HG02852 (cell line): ENCODE measurements at regions not wholly inside any gene's neighbourhood (a gene's known extent, or its start where the extent isn't known, plus 50 kb on each side); places are given as distances from the start of the nearest gene placed in this dataset.

Source experiments
- ATAC-seq: cut with Tn5 transposase; IDR thresholded peaks from one replicate; pipeline ENCODE4 v1.9.1; 2021; ENCODE audit warnings: mild to moderate bottlenecking, moderate library complexity; ENCODE audit not compliant: unreplicated experiment

DNA sequence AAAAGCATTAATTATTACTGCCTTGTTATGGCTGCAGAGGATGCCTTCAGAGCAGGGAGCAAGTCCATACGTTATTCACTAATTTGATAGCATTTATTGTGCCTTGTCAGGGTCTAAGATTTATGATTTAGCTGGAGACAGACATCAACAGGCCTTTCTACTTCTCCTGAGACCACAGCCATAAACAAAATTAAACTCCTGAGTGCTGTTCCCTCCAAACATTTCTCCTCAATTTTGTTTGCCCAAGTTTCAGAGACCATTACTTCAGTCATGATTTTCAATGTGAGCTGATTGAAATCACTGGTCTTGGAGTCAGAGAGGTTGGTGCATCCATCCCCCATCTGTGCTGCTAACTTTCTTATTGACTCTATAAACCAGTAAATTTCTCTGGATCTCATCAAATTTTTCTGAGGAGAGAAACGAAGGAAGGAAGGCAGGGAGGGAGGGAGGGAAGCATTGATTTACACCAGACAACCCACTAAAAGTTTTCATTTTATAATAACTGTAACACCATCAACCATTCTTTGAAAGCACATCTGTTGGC, 423.6 kb upstream of the CDH11 start:
- no peak for ATAC-seq

DNA sequence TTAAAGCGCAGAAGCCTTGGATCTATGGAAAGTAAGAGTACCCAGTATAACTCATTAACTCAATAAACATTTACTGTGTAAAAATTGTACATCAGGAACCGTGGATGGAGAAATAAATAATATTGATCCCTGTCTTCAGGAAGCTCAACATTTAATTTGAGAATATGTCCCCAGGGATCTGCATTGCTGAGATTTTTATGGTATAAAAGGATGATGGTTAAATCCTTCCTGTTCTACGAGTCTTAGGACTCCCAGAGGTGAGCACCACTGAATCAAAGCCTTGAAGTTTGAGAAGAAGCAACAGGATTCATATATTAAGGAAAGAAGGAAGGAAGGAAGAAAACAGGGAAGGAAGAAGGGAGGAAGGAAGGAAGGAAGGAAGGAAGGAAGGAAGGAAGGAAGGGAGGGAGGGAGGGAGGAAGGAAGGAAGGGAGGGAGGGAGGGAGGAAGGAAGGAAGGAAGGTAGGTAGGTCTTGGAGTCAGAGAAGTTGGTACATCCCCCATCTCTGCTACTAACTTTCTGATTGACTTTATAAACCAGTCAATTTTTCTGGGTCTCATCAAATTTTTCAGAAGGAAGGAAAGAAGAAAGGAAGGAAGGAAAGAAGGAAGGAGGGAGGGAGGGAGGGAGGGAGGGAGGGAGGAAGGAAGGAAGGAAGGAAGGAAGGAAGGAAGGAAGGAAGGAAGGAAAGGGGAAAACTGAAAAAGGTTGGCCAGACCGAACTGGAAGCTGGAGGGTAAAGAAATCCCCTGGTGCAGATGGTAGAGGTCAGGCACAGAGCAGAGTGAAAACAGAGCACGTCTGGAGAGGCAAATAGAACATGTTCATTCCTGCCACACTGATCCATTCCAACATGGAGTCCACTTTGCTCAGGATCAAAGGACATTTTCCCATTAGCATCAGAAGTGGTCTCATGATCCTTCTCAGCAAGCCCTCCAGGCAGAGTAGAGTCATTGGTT, 422.2 kb upstream of the CDH11 start:
- ATAC-seq, result no peak

DNA sequence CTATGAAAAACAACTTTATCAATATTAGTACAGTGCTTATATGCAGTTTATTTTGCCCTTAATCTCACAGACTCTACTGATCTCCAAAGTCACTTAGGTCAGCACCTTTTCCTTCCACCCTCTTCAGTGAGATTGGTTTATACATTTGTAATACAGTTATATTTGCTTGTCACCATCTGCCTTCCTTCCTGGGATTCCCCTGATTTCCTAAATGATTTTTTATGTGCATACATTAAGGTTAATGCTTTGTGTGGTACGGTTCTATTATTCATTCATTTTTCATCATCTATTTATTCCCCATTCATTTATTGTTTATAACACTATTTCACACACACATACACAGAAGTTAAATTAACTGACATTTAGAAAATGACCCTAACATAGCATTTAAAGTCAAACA, 419.8 kb upstream of the CDH11 start:
- no peak for ATAC-seq

DNA sequence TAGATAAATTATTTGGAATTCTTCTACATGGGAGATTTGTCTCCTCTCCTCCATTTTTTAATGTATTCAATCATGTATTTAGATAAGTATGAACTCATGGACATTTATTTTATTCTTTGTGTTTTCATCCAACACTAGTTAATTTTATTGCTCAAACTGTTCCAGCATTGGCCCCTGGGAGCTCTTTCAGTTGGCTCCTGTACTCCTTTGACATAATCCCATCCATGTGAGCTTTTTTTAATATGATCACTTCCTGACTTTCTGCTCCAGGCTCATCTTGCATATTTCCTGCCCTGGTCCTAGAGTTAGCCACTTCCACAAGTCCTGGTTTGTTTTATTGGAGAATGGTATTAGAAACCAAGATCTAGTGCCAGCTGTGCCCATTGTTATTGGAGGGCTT, 419.0 kb upstream of the CDH11 start:
- ATAC-seq, result no peak

DNA sequence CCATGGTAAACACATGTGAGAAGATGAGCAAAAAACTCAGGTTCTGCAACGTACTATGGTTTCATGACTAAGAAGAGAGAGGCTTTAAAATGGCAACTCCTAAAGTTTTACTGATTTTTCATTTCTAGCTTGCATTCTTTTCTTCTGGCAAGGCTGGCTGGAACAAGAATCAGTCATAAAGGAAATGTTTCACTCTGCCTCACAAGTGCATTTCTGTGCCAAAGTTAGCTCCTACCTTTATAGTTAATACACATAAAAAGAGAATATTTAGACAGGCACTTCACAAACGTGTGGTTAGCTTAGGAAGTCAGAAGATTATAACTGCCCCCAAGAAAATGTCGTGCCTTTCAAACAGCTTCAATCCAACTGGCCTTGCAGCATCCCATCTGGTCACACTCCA, 417.1 kb upstream of the CDH11 start:
- ATAC-seq, result no peak

DNA sequence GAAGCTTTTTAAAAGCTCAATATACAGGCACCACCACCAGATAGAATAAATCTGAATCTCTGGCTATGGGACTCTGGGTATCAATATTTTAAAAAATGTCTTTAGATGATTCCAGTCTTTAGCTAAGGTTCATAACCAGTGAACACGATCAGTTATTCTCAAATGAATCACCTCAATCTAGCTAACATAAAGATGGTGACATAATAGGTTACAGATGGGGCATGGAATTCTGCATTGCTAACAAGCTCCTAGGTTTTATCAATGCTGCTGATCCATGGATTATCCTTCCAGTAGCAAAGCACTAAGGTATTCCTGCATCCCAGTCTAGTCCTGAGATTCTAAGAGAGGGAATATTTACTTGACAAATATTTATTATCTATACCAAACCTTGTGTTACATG, 415.5 kb upstream of the CDH11 start:
- no peak for ATAC-seq

DNA sequence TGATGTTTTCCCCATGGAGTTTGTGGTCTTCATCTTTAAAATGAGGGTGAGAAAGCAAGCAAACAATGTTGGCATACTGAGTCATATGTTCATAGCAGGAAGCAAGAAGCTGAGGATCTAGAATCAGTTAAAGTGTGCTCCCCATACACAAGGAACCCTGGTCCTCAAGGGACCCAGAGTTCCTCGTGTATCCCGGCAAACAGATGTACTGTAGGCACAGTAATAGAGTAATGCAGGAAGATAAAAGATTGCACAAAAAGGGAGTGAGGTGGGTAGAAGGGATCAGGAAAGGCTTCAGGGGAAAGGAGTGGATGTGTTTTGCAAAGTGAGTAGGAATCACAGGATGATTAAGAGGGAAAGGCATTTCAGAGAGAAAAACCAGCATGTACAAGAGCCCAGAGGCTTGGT, 412.3 kb upstream of the CDH11 start:
- no peak for ATAC-seq

DNA sequence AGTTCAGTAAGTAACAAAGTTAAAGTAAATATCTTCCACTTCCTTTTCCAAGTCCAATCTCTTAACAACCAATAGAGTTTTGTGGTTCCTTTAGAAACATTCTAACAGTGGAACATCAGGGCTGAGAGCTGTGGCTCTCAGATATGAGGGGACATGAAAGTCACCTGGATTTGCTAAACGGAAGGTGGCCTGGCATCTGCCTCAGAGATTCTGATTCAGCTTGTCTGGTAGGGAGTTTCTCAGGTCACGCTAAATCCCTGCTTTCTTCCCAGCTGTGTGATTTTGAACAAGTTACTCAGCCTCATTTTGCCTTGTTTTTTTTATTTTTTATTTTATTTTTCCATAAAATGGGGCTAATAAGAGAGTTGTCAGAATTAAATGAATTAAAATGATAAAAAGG, 411.0 kb upstream of the CDH11 start:
- ATAC-seq, result no peak

DNA sequence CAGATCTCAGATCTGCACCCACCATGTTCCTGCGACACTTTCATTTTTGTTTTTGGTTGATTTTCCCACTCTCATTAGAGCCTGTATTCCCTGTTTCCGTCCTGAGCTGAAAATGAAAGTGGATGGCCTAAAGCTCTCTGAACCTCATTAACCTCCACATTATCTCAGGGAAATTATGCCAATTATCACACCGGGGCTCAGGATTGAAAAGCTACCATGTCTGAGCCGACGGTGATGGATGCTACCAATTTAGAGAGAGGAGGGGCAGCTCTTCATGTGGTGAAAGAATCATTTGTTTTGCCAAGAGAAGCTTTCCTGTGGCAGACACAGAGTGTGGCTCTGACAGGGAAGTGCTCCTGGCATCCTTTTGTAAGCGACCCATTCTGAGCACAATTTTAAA, 410.4 kb upstream of the CDH11 start:
- ATAC-seq, result no peak

DNA sequence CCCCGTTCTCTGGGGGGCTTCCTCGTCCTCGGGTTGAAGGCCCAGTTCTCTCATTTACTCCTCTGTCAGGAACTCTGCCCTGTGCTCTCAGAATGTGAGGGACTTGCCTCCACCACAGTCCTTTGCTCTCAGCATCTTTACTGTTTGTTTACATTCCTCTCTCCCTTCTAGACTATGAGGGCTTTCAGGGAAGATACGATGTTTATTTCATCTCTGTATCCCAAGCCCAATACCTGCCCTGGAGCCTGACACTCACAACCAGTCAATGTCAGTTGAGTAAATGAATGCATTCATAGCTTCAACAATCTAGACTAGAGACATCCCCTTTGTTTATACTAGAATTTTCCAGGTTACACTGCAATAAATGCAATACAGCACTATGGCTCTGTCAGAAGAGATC, 409.6 kb upstream of the CDH11 start:
- no peak for ATAC-seq

DNA sequence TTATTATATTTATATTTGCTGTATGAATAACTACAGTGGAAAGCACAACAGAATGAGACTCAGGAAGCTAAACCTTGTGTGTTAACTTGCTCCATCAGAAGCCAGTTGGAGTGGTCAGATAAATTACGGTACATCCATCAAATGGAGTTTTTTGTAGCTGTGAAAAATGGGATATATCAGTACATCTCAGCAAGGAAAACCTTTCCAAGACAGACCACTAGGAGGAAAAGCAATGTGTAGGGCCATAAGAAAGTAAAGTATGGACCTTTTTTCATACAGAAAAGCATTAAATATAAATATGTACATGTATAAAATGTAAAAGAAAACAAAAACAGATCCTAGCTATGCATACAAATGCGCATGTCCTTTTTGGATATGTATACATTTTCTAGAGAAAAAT, 403.8 kb upstream of the CDH11 start:
- ATAC-seq, result no peak

DNA sequence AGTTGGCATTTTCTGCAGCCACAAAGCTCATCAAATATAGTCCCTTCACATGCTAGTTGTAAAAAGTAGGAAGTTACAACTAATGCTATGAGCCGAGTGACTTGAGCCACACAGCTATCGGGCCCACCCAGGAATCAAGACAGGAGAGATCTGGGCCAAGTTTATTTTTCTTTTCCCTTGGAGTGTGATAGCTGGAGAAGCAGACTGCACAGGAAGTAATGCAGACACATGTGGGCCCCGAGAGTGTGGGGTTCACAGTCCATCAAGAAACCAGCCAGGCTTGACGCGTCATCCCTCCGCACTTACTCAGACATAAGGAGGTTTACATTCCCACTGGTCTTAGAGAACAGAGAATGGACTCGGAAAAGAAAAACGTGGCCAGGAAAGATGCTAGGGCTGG, 403.1 kb upstream of the CDH11 start:
- no peak for ATAC-seq

DNA sequence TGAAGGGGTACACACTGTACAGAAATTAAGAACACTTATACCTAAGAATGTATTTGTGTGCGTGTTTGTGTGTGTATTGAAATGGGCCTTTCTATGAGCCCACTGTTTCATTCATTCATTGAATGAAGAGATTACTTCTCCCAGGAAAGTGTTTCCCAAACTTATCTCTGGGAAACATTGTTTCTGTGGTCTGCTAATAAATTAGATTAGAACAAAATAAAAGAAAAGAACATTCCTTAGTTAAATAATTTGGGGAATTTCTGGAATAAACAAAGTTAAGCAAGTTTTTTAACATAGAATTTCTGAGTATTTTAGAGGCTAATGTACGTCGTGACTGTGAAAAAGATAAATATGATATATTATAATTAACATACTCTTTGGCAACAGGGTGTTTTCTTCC, 402.4 kb upstream of the CDH11 start:
- ATAC-seq, result no peak

DNA sequence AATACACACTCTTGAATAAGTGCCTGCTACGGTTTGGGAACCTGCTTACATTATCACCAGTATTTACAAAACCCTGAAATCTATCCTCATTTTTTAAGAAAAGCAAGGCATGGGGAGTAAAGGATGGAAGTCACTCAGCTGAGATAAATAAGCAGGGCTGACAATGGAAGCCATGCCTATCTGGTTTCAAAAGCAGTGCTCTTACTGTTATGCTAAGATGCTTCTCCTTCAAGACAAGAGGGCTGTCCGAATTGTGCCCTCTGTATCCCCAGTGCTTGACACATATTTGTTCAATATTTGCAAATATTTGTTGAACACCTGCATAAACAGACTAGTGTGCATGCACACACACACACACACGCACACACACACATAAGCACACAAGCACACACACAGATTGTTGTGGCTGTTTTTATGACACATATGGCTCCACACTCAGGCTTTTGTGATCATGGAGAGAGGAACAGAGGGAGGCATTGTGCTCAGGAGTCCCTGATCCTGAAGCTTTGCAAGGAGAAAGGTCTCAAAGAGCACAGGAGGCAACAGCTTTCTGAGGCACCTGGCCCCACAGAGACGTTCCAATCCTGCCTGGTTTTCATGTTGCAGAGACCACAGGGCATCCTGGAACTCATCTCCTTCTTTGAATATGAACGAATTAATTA, 401.6 kb upstream of the CDH11 start:
- ATAC-seq, result no peak

DNA sequence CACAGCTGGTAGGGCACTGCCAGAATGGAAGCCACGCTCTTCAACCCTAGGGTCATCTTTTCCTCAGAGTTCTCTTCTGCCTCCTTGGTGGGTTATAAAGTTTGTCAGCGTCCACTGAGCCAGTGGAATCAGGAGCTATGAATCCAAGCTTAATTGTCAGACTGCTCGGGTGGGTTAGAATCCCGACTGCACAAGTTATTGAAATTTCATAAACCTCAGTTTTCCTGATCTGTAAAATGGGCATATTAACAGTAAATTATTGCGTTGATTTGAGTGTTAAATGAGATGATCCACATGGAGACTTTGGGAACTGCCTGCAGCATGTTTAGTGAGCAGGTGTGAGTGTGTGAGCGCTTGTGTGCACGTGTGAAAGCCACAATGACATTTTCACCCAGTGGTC, 400.5 kb upstream of the CDH11 start:
- ATAC-seq, result no peak

DNA sequence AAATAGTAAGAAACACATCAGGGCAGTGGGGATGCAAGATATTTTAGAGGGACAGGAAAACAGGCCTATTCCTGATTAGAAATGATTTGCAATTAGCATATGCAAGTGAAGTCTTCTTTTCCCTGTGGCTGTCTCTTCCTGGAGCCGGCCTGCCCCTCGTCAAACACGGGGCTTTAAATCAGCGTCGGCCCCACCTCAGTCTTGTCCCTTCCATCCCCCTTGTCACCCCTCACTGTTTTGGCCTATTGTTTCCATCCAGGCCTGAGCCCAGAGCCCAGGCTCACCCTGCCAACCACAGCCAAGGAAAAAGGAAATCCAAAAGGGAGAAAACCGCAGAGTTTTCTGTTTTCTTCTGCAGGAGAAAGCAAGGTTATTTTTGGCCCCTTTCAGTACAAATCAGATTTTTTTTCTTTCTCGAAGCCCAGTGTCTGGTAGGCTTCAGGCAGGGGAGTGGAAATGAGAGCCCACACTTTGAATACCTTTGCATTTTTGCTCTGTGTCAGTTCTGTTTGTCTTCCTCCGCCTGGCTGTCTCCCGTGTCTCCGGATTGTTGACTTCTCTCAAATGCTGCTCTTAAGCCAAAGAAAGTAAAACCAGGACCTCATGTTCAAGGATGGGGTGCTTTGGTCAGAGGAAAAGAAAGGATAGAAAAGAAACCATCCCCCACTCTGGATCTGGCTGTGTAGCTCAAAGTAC, 399.9 kb upstream of the CDH11 start:
- ATAC-seq, result no peak

DNA sequence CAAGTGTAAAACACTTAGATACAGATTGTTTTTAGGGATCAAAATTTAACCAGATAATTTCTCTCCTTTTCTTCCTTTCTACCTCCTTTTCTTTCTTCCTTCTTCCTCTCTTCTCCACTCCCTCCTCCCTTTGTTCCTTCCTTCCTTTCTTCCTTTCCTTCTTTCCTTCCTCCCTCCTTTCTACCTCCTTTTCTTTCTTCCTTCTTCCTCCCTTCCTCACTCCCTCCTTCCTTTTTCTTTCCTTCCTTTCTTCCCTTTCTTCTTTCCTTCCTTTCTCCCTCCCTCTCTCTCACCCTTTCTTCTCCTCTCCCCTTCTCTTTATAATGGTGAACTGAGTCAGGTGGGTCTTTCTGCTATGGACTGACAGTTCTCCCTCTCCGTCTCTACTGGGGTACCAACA, 397.5 kb upstream of the CDH11 start:
- ATAC-seq, result no peak

DNA sequence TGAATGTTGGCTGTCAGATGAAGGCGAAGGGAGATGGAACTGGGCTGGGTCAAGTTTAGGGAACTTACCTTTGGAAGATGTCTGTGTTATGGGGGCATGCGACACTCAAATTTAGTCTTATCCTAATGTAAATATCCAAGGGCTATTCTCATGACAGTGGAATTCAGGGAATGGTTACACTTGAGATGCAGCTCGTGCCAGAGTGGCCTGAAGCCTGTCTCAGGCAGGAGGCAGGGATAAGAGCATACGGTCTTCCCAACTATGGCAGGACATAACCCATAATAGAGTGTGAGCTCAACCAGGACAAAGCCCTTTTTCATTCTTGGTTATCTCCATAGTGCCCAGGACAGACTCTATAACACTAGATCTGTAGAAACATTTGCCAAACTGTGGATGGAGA, 393.3 kb upstream of the CDH11 start:
- no peak for ATAC-seq

DNA sequence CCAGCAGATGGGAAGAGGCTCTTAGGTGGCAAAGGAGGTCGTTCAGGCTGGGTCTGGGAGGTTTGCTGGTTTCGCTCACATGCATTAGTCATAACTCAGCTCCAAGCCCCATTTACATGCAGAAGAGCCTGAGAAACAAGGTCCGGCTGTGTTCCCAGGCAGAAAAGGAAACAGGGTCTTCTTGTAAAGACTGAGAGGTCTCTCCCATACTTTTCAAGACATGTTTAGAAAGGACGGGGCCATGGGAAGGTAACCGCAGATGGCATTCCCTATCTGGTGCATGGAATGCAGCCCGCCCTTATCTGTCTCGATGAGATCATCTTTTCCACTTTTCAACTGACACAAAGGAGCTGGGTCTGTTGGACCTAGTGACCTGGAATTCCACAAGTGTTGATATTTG, 389.0 kb upstream of the CDH11 start:
- no peak for ATAC-seq

DNA sequence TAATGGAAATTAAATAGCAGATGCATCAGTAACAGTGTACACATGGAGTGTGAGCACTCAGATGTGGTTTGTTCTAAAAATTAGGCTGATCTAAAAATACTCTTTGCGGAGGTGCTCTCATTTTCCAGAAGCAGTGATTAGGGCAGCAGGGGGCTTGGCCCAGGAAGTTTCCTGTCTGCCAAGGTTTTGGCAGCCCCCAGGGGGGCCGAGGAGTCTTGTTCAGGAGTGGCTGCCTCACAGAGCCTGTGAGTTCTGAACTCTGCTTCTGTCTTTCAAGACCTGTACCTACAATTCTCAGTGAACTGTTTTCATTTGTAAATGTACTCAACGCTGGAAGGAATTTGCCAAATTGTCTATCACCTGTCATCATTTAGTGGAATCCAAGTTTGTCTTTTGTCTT, 388.4 kb upstream of the CDH11 start:
- no peak for ATAC-seq

DNA sequence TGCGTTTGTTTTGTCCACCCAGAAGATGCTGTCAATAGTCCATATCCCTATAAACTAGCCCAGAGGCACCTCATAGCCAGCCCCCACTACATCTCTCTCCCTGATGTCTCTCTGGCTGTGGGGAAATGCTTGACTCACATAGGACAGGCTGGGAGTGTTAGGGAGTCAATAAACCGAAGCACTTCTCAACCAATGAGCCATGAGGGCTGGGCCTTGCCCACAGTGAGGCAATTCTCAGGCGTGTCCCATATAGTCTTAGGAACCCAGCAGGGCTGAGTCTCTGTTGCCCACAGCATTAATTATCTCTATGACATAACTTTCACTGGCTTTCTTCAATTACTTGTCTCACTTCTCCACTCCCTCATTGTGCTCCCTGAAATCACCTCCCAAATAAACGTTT, 387.3 kb upstream of the CDH11 start:
- ATAC-seq, result no peak

DNA sequence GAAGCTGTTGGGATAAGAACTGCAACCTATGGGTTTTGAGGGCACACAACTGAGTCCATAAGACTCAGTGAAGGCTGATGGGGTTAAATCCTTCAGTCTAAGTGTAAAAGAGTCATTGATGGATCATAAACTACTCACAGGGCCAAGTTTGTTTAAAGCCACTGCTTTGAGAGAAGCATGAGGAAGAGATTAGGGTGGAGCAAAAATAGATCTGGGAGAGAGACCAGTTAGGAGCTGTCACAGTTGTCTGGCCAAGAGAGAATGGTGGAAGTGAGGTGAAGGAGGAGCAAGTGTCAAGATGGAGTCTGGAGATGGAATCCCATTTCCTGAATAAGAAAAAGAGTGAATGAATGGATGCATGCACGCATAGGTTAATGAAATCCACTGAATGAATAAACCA, 379.1 kb upstream of the CDH11 start:
- no peak for ATAC-seq
